PFSK-1 (cell line): ENCODE measurements at regions not wholly inside any gene's neighbourhood (a gene's known extent, or its start where the extent isn't known, plus 50 kb on each side); places are given as distances from the start of the nearest gene placed in this dataset.

Experiments used
- FOXP2 ChIP-seq: optimal IDR thresholded peaks from 2 replicates; pipeline ENCODE3; 2011; ENCODE audit warnings: borderline replicate concordance, control low read depth, inconsistent platforms; ENCODE audit not compliant: insufficient read depth; ENCODE audit errors: extremely low read length, extremely low read depth
- POLR2AphosphoS5 ChIP-seq: IDR thresholded peaks from 2 replicates; pipeline ENCODE4 v1.6.1; 2012; ENCODE audit warnings: low read depth, mild to moderate bottlenecking, control low read depth, low read length, moderate library complexity
- REST ChIP-seq, 2 experiments: IDR thresholded peaks; 2 replicates each; pipeline versions ENCODE4 v1.6.1 to v1.8.0; 2011 to 2012; ENCODE audit warnings: low read depth in 2 of 2, low read length in 2 of 2, control low read depth in 1 of 2, inconsistent platforms in 1 of 2, mild to moderate bottlenecking in 1 of 2, moderate library complexity in 1 of 2; ENCODE audit not compliant: insufficient read depth in 1 of 2
- SIN3A ChIP-seq: IDR thresholded peaks from 2 replicates; pipeline ENCODE4 v1.6.1; 2012; ENCODE audit warnings: mild to moderate bottlenecking, low read length, moderate library complexity, borderline replicate concordance; ENCODE audit not compliant: insufficient read depth
- TAF1 ChIP-seq: IDR thresholded peaks from 2 replicates; pipeline ENCODE4 v1.6.1; 2012; ENCODE audit warnings: low read length, control low read depth, borderline replicate concordance; ENCODE audit not compliant: insufficient read depth

- TF ChIP-seq REST (IDR thresholded peaks at IDR 0.05; ENCODE audit: insufficient read depth in 1 of 2, low read depth in 2 of 2, low read length in 2 of 2) = no peak
- no peak for TF ChIP-seq TAF1
- TF ChIP-seq FOXP2 = no peak
- TF ChIP-seq SIN3A = no peak
- TF ChIP-seq POLR2AphosphoS5 = no peak
Measured at GRCh38 chr2:18835787-18836186, 246.4 kb upstream of the NT5C1B start.

DNA sequence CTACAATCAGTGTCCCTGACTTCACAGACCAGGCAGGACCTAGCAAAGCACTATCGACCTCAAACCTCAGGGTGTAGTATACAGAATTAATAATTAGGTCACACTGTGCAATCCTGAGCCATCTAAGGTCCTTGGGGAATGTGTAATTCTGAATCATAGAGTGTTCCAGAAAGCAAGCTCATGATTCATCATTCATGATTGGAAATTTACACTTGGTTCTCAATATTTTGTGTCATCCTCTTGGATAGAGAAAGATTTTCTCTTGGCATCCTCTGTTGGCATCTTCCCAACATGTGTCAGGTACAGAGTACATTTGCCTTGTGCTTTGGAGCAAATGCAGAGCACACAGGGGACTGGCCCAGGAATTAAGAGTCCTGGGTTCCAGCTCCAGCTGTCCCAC lies 245.0 kb upstream of the NT5C1B start:
- TF ChIP-seq FOXP2 (no peak), SIN3A (no peak), POLR2AphosphoS5 (no peak), TAF1 (no peak)

- TF ChIP-seq TAF1 (no peak), REST (IDR thresholded peaks at IDR 0.05; ENCODE audit: insufficient read depth in 1 of 2, low read depth in 2 of 2, low read length in 2 of 2) (no peak)
Measured at GRCh38 chr2:18833941-18834340, 244.6 kb upstream of the NT5C1B start.

DNA sequence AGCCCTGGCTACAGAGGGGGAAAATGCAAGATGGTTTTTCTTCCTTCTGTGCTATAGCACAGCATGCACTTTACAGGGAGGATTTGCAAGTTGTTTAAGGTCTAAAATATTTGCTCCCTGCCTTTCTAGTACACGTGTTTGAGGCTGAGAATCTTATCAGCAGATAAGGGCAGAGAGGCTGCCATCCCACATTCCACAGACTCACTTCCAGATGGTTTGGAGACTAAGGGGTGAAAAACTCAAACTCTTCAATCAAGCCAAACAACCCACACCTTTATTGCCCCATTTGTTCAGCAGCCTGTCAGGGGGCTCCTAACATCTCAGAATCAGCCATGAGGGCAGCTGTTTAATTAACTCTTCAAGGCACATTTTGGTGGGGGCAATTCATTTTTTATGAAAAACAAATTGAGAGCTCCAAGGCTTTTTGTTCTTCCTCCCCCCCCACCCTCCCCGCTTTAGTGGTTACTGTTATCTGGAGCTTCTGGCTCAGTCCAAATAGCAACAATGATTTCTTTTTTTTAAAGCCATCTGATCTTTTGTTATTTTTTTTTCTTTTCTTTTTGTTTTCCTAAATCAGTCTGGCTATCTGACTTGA lies 242.6 kb upstream of the NT5C1B start:
- TF ChIP-seq TAF1 = no peak

GRCh38 chr2:18830962-18831361 lies 241.6 kb upstream of the NT5C1B start:
- TF ChIP-seq TAF1 = no peak
- TF ChIP-seq FOXP2 = no peak
- TF ChIP-seq POLR2AphosphoS5 = no peak
- TF ChIP-seq SIN3A = no peak
- no peak for TF ChIP-seq REST (IDR thresholded peaks at IDR 0.05; ENCODE audit: insufficient read depth in 1 of 2, low read depth in 2 of 2, low read length in 2 of 2)

DNA sequence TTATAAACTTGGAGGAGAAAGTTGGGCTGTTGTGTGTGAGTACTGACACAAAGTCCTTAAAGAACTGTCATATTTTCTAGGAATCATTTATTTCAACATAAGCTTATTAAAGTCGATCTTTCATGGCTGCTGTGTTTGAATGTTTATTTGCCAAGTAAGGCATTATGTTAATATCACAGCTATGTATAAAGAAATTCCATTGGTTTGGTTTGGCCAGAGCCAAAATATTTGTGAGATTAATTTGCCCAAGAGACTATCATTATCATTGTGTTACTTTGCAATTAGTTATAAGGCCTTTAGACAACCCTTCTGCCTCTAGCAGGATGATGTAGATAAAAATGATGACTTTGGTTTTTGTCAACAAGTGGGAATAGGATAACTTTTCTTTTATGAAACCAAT lies 240.6 kb upstream of the NT5C1B start:
- TF ChIP-seq SIN3A = no peak
- no peak for TF ChIP-seq REST (IDR thresholded peaks at IDR 0.05; ENCODE audit: insufficient read depth in 1 of 2, low read depth in 2 of 2, low read length in 2 of 2)
- no peak for TF ChIP-seq FOXP2
- no peak for TF ChIP-seq TAF1
- no peak for TF ChIP-seq POLR2AphosphoS5
